Upper lobe of left lung (tissue), 6 donors: ENCODE measurements at regions not wholly inside any gene's neighbourhood (a gene's known extent, or its start where the extent isn't known, plus 50 kb on each side); places are given as distances from the start of the nearest gene placed in this dataset.
"Not testable (repeated sequence)": the region's sequence is repeated elsewhere in the genome, so short reads cannot be mapped to it uniquely, and the experiment has no call there.

Experiments used
- ATAC-seq, 2 donors: fragments of 200-7000 bp; cut with Tn5 transposase; one replicate each; pipeline ENCODE4 v1.9.1; 2022; ENCODE audit warnings: mild to moderate bottlenecking in 2 of 2, moderate library complexity in 2 of 2; ENCODE audit not compliant: low FRiP score in 2 of 2
- DNase-seq, 2 donors: peaks; one replicate each; pipeline ENCODE4 v3.0.0-alpha.2; 2019 to 2020
- H3K27ac ChIP-seq, 4 donors: fragments of 200-600 bp; sonication (generic); one replicate each; pipeline ENCODE4 v1.5.1; 2016 to 2019
- H3K27me3 ChIP-seq, 4 donors: fragments of 200-600 bp; sonication (generic); one replicate each; pipeline ENCODE4 v1.5.1; 2017 to 2019
- H3K36me3 ChIP-seq, 4 donors: fragments of 200-600 bp; sonication (generic); one replicate each; pipeline ENCODE4 v1.5.1; 2016 to 2019
- H3K4me1 ChIP-seq, 4 donors: fragments of 200-600 bp; sonication (generic); one replicate each; pipeline ENCODE4 v1.5.1; 2018 to 2019
- H3K4me3 ChIP-seq, 4 donors: fragments of 200-600 bp; sonication (generic); one replicate each; pipeline ENCODE4 v1.5.1; 2017 to 2019; ENCODE audit warnings: mild to moderate bottlenecking in 2 of 4, moderate library complexity in 1 of 4
- H3K9me3 ChIP-seq, 4 donors: fragments of 200-600 bp; sonication (generic); one replicate each; pipeline ENCODE4 v1.5.1; 2018 to 2019
- EP300 ChIP-seq, 4 donors: sonication (generic); formaldehyde crosslinking; IDR thresholded peaks; one replicate each; pipeline ENCODE4 v1.5.1; 2017; ENCODE audit warnings: antibody characterized with exemption in 4 of 4, control low read depth in 2 of 4
- POLR2A ChIP-seq, 4 donors: fragments of 450-650 bp; IDR thresholded peaks; one replicate each; pipeline ENCODE4 v1.5.1; 2016 to 2017; ENCODE audit warnings: antibody characterized with exemption in 4 of 4, mild to moderate bottlenecking in 2 of 4
- POLR2AphosphoS5 ChIP-seq, 2 donors: sonication (generic); formaldehyde crosslinking; IDR thresholded peaks; one replicate each; pipeline ENCODE4 v1.5.1; 2017; ENCODE audit warnings: antibody characterized with exemption in 2 of 2
- WGBS, 2 donors: methylation state at CpG; one replicate each; pipeline ENCODE4 v1.1.5; 2017 to 2018; 5-methylcytosine and 5-hydroxymethylcytosine counted together
- TF ChIP-seq, protein P1 (sequence below), 6 experiments: fragments of 450-650 bp in 4 of 6; fragments of 200-600 bp in 2 of 6; sonication (generic) in 2 of 6; IDR thresholded peaks; one replicate each; pipeline ENCODE4 v1.5.1; 2016 to 2019; ENCODE audit warnings: antibody characterized with exemption in 6 of 6
- donor health status: DM: no; HTN: no; CAD: no; lungs with moderate emphysema.
- donor health status: DM: no; HTN: yes; CAD: no; lungs with severe emphysema.

DNA sequence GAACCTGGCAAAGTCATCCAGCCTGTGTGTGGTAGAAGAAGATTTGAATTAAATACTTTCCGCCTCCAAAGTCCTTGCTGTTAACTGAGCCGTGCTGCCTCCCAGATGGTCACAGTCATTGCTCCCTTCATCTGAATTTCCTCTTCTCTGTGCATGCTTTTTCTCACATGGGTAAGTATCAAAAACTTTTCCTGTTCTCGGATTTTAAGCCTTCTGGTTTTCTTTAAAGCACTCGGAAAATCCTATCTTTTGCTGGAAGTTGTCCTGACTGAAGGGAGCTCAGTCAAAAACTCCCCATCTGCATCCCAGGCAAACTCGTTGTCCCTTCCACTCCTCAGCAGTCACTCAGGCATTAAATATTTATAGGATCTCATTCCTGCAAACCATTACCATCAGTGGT lies 290.0 kb upstream of the PIK3R1 start:
- DNase-seq: no peak
- 71 to 97% methylated on average over 5 of the region's 5 CpGs for WGBS, 2 donors

DNA sequence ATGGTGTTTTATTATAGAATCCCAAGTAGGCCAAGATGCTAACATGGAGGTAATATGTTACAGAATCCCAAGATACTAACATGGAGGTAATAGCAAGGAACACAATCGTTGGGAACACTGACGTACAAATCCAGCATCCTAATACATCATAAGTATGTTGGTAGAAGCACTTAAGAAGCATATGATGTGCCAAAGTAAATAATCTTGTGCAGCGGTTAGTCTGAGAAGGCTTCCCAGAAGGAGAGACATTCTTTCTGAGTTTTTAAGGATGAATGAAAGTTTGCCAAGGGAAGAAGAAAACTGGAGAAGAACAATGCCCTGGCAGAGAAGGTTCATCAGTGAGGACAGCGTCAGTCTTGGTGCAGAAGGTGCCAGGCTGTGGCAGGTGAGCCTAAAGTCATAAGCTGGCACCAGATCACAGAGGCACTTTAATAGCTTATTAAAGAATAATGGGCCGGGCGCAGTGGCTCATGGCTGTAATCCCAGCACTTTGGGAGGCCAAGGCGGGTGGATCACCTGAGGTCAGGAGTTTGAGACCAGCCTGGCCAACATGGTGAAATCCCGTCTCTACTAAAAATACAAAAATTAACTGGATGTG lies 294.5 kb upstream of the PIK3R1 start:
- H3K27me3 ChIP-seq: no peaks in the 10 kb centered on the region
- 64 to 65% methylated on average over 8 of the region's 8 CpGs for WGBS, 2 donors
- ATAC-seq (peak in 1 of 2 donors; percentile 68), DNase-seq (no peak)
- H3K27ac ChIP-seq: peak overlapping the region in 1 of 4 donors; percentile 36
- no peak overlapping the region for H3K4me3 ChIP-seq
- TF ChIP-seq EP300 (IDR thresholded peaks at IDR 0.05): peak in 3 of 4 donors; percentile 58 to 85 (median 79)
- TF ChIP-seq, protein P1, sequence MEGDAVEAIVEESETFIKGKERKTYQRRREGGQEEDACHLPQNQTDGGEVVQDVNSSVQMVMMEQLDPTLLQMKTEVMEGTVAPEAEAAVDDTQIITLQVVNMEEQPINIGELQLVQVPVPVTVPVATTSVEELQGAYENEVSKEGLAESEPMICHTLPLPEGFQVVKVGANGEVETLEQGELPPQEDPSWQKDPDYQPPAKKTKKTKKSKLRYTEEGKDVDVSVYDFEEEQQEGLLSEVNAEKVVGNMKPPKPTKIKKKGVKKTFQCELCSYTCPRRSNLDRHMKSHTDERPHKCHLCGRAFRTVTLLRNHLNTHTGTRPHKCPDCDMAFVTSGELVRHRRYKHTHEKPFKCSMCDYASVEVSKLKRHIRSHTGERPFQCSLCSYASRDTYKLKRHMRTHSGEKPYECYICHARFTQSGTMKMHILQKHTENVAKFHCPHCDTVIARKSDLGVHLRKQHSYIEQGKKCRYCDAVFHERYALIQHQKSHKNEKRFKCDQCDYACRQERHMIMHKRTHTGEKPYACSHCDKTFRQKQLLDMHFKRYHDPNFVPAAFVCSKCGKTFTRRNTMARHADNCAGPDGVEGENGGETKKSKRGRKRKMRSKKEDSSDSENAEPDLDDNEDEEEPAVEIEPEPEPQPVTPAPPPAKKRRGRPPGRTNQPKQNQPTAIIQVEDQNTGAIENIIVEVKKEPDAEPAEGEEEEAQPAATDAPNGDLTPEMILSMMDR (IDR thresholded peaks at IDR 0.05): no peak
- TF ChIP-seq POLR2AphosphoS5 (IDR thresholded peaks at IDR 0.05): peak in 1 of 2 donors; percentile 46
- no peaks in the 10 kb centered on the region for H3K9me3 ChIP-seq
- peaks cover 0 to 5% (median 0%) of the 10 kb centered on the region in 4 donors for H3K4me1 ChIP-seq
- no peaks in the 10 kb centered on the region for H3K36me3 ChIP-seq

More for the DNA sequence above, 290.0 kb upstream of the PIK3R1 start:
- no peaks in the 10 kb centered on the region for H3K27me3 ChIP-seq
- peaks cover 0 to 5% (median 0%) of the 10 kb centered on the region in 4 donors for H3K4me1 ChIP-seq
- H3K36me3 ChIP-seq: no peaks in the 10 kb centered on the region
- TF ChIP-seq EP300 (IDR thresholded peaks at IDR 0.05): no peak
- no peak for TF ChIP-seq POLR2AphosphoS5 (IDR thresholded peaks at IDR 0.05)
- TF ChIP-seq POLR2A (IDR thresholded peaks at IDR 0.05): no peak
- TF ChIP-seq, protein P1 (IDR thresholded peaks at IDR 0.05): no peak
- H3K4me3 ChIP-seq: no peak overlapping the region
- no peak overlapping the region for H3K27ac ChIP-seq
- no peaks in the 10 kb centered on the region for H3K9me3 ChIP-seq
- ATAC-seq: no peak

DNA sequence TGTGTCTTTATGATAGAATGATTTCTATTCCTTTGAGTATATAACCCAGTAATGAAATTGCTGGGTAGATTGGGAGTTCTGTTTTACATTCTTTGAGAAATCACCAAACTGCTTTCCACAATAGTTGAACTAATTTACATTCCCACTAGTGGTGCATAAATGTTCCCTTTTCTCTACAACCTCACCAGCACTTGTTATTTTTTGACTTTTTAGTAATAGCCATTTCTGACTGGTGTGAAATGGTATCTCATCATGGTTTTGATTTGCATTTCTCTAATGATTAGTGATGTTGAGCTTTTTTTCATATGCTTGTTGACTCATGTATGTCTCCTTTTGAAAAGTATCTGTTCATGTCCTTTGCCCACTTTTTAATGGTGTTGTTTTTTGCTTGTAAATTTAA lies 296.0 kb upstream of the PIK3R1 start:
- ATAC-seq, H3K4me1 ChIP-seq, DNase-seq, H3K9me3 ChIP-seq, H3K36me3 ChIP-seq, H3K4me3 ChIP-seq, H3K27me3 ChIP-seq, H3K27ac ChIP-seq: not testable (repeated sequence)

DNA sequence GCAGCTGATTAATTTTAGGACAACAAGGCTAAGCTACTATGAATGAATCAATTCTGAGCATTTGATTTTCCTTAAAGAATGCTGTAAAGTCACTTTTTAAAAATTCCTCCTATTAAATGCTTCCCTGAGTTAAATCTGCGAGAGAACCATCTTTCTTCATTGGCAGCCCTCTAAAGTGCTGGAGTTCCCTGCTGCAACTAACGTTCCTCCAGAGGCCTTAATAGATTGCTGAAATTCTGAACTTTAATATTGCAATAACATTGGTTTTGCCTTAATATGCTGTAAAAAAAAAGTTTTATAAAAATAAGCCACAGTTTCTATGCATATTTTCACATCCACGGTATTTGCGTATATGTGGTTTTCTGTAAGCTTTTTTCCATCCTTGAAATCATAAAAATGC lies 298.0 kb upstream of the PIK3R1 start:
- no peaks in the 10 kb centered on the region for H3K9me3 ChIP-seq
- no peaks in the 10 kb centered on the region for H3K36me3 ChIP-seq
- WGBS, 2 donors: 90 to 93% methylated on average over 4 of the region's 4 CpGs
- ATAC-seq: no peak
- H3K27ac ChIP-seq: no peak overlapping the region
- H3K4me3 ChIP-seq: no peak overlapping the region
- peaks cover 0 to 5% (median 3%) of the 10 kb centered on the region in 4 donors for H3K4me1 ChIP-seq
- no peaks in the 10 kb centered on the region for H3K27me3 ChIP-seq
- TF ChIP-seq POLR2A (IDR thresholded peaks at IDR 0.05): no peak
- TF ChIP-seq, protein P1 (IDR thresholded peaks at IDR 0.05): no peak
- TF ChIP-seq EP300 (IDR thresholded peaks at IDR 0.05): no peak
- no peak for TF ChIP-seq POLR2AphosphoS5 (IDR thresholded peaks at IDR 0.05)
- DNase-seq: no peak

DNA sequence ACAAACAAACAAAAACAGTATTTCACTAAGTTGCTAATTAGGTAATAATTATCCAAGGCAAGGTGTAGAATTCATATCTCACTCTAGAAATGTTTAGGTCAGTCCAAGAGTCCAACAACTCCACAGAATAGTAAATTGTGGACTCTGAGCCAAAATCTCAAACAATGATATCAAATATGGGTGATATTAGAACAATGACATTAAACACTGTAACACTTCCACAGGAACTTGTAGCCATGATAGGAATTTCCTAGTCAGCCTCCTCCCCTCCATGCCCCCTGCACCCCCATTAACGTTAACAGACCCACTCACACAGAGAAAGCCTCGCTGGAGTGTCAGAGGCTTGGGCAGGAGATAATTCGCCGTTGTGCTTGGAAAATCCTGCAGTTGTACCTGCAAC lies 305.0 kb upstream of the PIK3R1 start:
- no peak overlapping the region for H3K4me3 ChIP-seq
- no peak overlapping the region for H3K27ac ChIP-seq
- no peaks in the 10 kb centered on the region for H3K9me3 ChIP-seq
- no peak for DNase-seq
- H3K27me3 ChIP-seq: no peaks in the 10 kb centered on the region
- 69 to 75% methylated on average over 4 of the region's 4 CpGs for WGBS, 2 donors
- H3K4me1 ChIP-seq: peaks cover 0 to 5% (median 0%) of the 10 kb centered on the region in 4 donors
- H3K36me3 ChIP-seq: no peaks in the 10 kb centered on the region
- no peak for ATAC-seq
- TF ChIP-seq EP300 (IDR thresholded peaks at IDR 0.05) (no peak), POLR2A (IDR thresholded peaks at IDR 0.05) (no peak), POLR2AphosphoS5 (IDR thresholded peaks at IDR 0.05) (no peak)
- TF ChIP-seq, protein P1 (IDR thresholded peaks at IDR 0.05): no peak
